Neural cell (in vitro differentiated cells): ENCODE measurements at regions not wholly inside any gene's neighbourhood (a gene's known extent, or its start where the extent isn't known, plus 50 kb on each side); places are given as distances from the start of the nearest gene placed in this dataset.

Experiments used
- H2AFZ ChIP-seq: fragments of 200-600, 300-800 bp; sonication (generic), shearing (Covaris generic); 2 replicates; pipeline ENCODE4 v1.6.0; 2014; ENCODE audit warnings: low read depth, mild to moderate bottlenecking, antibody characterized with exemption, low read length, moderate library complexity
- H3F3A ChIP-seq: fragments of 200-600 bp; shearing (Covaris generic); 2 replicates; pipeline ENCODE4 v1.6.1; 2016; ENCODE audit warnings: mild to moderate bottlenecking, moderate library complexity, mixed read lengths, antibody characterized with exemption, low read length; ENCODE audit not compliant: insufficient read depth, poor library complexity, severe bottlenecking
- H3K27ac ChIP-seq: fragments of 200-600, 300-800 bp; sonication (generic), shearing (Covaris generic); 2 replicates; pipeline ENCODE4 v1.5.1; 2014; ENCODE audit warnings: mild to moderate bottlenecking, low read length, moderate library complexity
- H3K27me3 ChIP-seq: fragments of 300-800, 200-600 bp; sonication (generic), shearing (Covaris generic); 2 replicates; pipeline ENCODE4 v1.6.0; 2014; ENCODE audit warnings: mild to moderate bottlenecking, low read depth, low read length, moderate library complexity; ENCODE audit not compliant: insufficient read depth
- H3K36me3 ChIP-seq: fragments of 300-800, 200-600 bp; sonication (generic), shearing (Covaris generic); 2 replicates; pipeline ENCODE4 v1.5.1; 2014; ENCODE audit warnings: mild to moderate bottlenecking, antibody characterized with exemption, low read length, moderate library complexity; ENCODE audit not compliant: insufficient read depth
- H3K4me2 ChIP-seq: fragments of 300-800, 200-600 bp; sonication (generic), shearing (Covaris generic); 2 replicates; pipeline ENCODE4 v1.6.0; 2014; ENCODE audit warnings: mild to moderate bottlenecking, low read length
- H3K4me3 ChIP-seq: fragments of 300-800, 200-600 bp; sonication (generic), shearing (Covaris generic); 2 replicates; pipeline ENCODE4 v1.5.1; 2014; ENCODE audit warnings: mild to moderate bottlenecking, low read length, moderate library complexity
- H3K79me2 ChIP-seq: fragments of 200-600 bp; shearing (Covaris generic); replicated peaks from 2 replicates; pipeline ENCODE4 v1.6.0; 2014; ENCODE audit warnings: mild to moderate bottlenecking, low read length, moderate library complexity; ENCODE audit not compliant: insufficient read depth
- H3K9ac ChIP-seq: fragments of 300-800, 200-600 bp; sonication (generic), shearing (Covaris generic); 2 replicates; pipeline ENCODE4 v1.6.1; 2016; ENCODE audit warnings: mild to moderate bottlenecking, low read length, mixed read lengths
- H3K9me2 ChIP-seq: fragments of 200-600 bp; shearing (Covaris generic); 2 replicates; pipeline ENCODE4 v1.6.1; 2016; ENCODE audit warnings: mild to moderate bottlenecking, low read length, mixed read lengths; ENCODE audit not compliant: insufficient read depth
- H3K9me3 ChIP-seq: fragments of 200-600, 300-800 bp; sonication (generic), shearing (Covaris generic); 2 replicates; pipeline ENCODE4 v1.6.1; 2016; ENCODE audit warnings: mild to moderate bottlenecking, mixed run types, low read length, moderate library complexity, mixed read lengths
- H4K20me1 ChIP-seq: fragments of 200-600 bp; shearing (Covaris generic); 2 replicates; pipeline ENCODE4 v1.6.1; 2016; ENCODE audit warnings: mild to moderate bottlenecking, mixed run types; ENCODE audit not compliant: insufficient read depth
- EP300 ChIP-seq: fragments of 450-650 bp; conservative IDR thresholded peaks from 2 replicates; pipeline ENCODE4 v1.6.1; 2014; ENCODE audit warnings: antibody characterized with exemption, mild to moderate bottlenecking, moderate library complexity; ENCODE audit not compliant: poor library complexity, severe bottlenecking
- EZH2 ChIP-seq: fragments of 200-600, 300-800 bp; shearing (Covaris generic), sonication (generic); IDR thresholded peaks from 2 replicates; pipeline ENCODE4 v1.6.1; 2014; ENCODE audit warnings: antibody characterized with exemption, low read length, borderline replicate concordance, mild to moderate bottlenecking; ENCODE audit not compliant: insufficient read depth, poor library complexity, severe bottlenecking
- MXI1 ChIP-seq: fragments of 450-650 bp; conservative IDR thresholded peaks from 2 replicates; pipeline ENCODE4 v1.6.1; 2014; ENCODE audit warnings: antibody characterized with exemption, mild to moderate bottlenecking; ENCODE audit not compliant: poor library complexity, severe bottlenecking
- POLR2AphosphoS5 ChIP-seq: IDR thresholded peaks from 2 replicates; pipeline ENCODE4 v1.6.1; 2012
- RAD21 ChIP-seq: fragments of 450-650 bp; conservative IDR thresholded peaks from 2 replicates; pipeline ENCODE4 v1.6.1; 2014; ENCODE audit warnings: antibody characterized with exemption, mild to moderate bottlenecking, moderate library complexity
- SMC3 ChIP-seq: fragments of 450-650 bp; conservative IDR thresholded peaks from 2 replicates; pipeline ENCODE4 v1.6.1; 2014; ENCODE audit warnings: antibody characterized with exemption, mild to moderate bottlenecking, moderate library complexity; ENCODE audit not compliant: poor library complexity
- TAF1 ChIP-seq: IDR thresholded peaks from 2 replicates; pipeline ENCODE4 v1.6.1; 2012; ENCODE audit warnings: low read depth
- TF ChIP-seq, protein P1 (sequence below): IDR thresholded peaks from 2 replicates; pipeline ENCODE4 v1.6.1; 2012; ENCODE audit warnings: borderline replicate concordance
- TF ChIP-seq, protein P2 (sequence below): fragments of 450-650 bp; IDR thresholded peaks from 2 replicates; pipeline ENCODE4 v1.5.1; 2014; ENCODE audit warnings: antibody characterized with exemption, mild to moderate bottlenecking, moderate library complexity; ENCODE audit not compliant: poor library complexity, severe bottlenecking

DNA sequence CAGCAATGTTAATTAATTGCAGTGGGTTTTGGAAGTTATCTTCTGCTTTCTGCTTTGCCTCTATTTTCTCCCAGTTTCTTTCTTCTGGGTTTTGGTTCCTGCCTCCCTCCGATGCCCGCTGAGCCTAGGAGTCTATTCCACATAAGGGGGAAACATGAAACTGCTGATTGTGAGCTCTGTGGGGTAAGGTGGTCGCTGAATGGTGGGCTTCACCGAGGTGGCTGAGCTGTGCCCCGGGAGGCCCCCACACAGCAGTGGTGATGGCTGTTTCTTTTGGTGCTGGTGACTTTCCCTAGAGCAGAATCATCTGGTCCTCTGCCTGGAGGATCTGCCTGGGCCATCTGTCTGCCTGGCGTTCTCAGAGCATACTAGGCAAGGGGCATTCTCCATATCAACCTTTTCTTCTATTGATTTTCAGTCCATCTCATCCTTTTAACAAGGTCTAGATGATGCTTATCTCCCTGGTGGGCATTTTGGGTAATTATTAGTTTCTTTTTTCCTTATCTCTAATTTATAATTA is 68.8 kb upstream of the ATP2B2 start:
- H3K9ac ChIP-seq: no peak overlapping the region
- no peaks in the 10 kb centered on the region for H3K36me3 ChIP-seq
- H3K27me3 ChIP-seq: no peaks in the 10 kb centered on the region
- no peak overlapping the region for H3K4me2 ChIP-seq
- no peak overlapping the region for H3K27ac ChIP-seq
- no peaks in the 10 kb centered on the region for H3K79me2 ChIP-seq
- H2AFZ ChIP-seq: no peak overlapping the region
- TF ChIP-seq, protein P1, sequence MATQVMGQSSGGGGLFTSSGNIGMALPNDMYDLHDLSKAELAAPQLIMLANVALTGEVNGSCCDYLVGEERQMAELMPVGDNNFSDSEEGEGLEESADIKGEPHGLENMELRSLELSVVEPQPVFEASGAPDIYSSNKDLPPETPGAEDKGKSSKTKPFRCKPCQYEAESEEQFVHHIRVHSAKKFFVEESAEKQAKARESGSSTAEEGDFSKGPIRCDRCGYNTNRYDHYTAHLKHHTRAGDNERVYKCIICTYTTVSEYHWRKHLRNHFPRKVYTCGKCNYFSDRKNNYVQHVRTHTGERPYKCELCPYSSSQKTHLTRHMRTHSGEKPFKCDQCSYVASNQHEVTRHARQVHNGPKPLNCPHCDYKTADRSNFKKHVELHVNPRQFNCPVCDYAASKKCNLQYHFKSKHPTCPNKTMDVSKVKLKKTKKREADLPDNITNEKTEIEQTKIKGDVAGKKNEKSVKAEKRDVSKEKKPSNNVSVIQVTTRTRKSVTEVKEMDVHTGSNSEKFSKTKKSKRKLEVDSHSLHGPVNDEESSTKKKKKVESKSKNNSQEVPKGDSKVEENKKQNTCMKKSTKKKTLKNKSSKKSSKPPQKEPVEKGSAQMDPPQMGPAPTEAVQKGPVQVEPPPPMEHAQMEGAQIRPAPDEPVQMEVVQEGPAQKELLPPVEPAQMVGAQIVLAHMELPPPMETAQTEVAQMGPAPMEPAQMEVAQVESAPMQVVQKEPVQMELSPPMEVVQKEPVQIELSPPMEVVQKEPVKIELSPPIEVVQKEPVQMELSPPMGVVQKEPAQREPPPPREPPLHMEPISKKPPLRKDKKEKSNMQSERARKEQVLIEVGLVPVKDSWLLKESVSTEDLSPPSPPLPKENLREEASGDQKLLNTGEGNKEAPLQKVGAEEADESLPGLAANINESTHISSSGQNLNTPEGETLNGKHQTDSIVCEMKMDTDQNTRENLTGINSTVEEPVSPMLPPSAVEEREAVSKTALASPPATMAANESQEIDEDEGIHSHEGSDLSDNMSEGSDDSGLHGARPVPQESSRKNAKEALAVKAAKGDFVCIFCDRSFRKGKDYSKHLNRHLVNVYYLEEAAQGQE: no peak
- TF ChIP-seq SMC3: no peak
- TF ChIP-seq RAD21: no peak
- TF ChIP-seq, protein P2, sequence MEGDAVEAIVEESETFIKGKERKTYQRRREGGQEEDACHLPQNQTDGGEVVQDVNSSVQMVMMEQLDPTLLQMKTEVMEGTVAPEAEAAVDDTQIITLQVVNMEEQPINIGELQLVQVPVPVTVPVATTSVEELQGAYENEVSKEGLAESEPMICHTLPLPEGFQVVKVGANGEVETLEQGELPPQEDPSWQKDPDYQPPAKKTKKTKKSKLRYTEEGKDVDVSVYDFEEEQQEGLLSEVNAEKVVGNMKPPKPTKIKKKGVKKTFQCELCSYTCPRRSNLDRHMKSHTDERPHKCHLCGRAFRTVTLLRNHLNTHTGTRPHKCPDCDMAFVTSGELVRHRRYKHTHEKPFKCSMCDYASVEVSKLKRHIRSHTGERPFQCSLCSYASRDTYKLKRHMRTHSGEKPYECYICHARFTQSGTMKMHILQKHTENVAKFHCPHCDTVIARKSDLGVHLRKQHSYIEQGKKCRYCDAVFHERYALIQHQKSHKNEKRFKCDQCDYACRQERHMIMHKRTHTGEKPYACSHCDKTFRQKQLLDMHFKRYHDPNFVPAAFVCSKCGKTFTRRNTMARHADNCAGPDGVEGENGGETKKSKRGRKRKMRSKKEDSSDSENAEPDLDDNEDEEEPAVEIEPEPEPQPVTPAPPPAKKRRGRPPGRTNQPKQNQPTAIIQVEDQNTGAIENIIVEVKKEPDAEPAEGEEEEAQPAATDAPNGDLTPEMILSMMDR: no peak
- TF ChIP-seq POLR2AphosphoS5: no peak
- TF ChIP-seq MXI1: no peak
- no peak for TF ChIP-seq EZH2
- no peak for TF ChIP-seq TAF1
- no peak for TF ChIP-seq EP300
- no peak overlapping the region for H3K4me3 ChIP-seq
- H3K9me3 ChIP-seq: no peaks in the 10 kb centered on the region
- H3F3A ChIP-seq: no peaks in the 10 kb centered on the region
- no peaks in the 10 kb centered on the region for H4K20me1 ChIP-seq
- no peaks in the 10 kb centered on the region for H3K9me2 ChIP-seq

DNA sequence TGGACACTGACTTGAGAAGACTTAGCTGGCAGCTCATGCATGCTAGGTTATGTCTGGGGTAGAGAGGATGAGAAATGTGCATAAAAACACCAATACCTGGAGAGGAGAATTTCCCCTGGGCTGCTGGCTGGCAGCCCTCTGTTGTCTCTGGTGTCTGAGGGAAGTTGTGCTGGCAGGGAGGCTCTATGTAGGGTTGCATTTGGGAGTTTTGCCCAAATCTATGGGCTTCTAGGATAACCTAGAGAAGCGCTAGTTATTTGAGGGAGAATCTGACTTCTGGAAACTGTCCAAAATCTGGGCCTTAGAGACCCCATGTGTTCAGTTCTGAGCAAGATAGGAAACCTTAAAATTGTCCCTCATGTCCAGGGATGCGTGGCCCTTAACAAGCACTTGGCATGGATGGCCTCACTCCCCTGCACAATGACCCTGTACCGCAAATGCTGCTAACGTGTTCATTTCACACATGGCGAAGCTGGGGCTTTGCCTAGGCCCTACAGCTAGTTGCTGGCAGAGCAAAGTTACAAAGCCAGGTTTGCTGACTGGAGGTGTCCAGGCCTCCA is 70.3 kb upstream of the ATP2B2 start:
- H4K20me1 ChIP-seq: no peaks in the 10 kb centered on the region
- no peaks in the 10 kb centered on the region for H3K9me2 ChIP-seq
- no peak overlapping the region for H3K9ac ChIP-seq
- no peaks in the 10 kb centered on the region for H3K9me3 ChIP-seq
- TF ChIP-seq TAF1: no peak
- TF ChIP-seq MXI1: no peak
- no peak for TF ChIP-seq SMC3
- TF ChIP-seq, protein P1: no peak
- no peak for TF ChIP-seq EZH2
- H2AFZ ChIP-seq: no peak overlapping the region
- no peaks in the 10 kb centered on the region for H3K27me3 ChIP-seq
- H3F3A ChIP-seq: no peaks in the 10 kb centered on the region
- no peaks in the 10 kb centered on the region for H3K79me2 ChIP-seq
- H3K27ac ChIP-seq: no peak overlapping the region
- H3K4me2 ChIP-seq: no peak overlapping the region
- no peak overlapping the region for H3K4me3 ChIP-seq
- H3K36me3 ChIP-seq: no peaks in the 10 kb centered on the region
